Umbilical cord (tissue), 1 donor: ENCODE measurements at regions not wholly inside any gene's neighbourhood (a gene's known extent, or its start where the extent isn't known, plus 50 kb on each side); places are given as distances from the start of the nearest gene placed in this dataset.

Experiments
- DNase-seq: peaks from one replicate; pipeline ENCODE4 v3.0.0-alpha.2; 2015; ENCODE audit warnings: low spot score

DNA sequence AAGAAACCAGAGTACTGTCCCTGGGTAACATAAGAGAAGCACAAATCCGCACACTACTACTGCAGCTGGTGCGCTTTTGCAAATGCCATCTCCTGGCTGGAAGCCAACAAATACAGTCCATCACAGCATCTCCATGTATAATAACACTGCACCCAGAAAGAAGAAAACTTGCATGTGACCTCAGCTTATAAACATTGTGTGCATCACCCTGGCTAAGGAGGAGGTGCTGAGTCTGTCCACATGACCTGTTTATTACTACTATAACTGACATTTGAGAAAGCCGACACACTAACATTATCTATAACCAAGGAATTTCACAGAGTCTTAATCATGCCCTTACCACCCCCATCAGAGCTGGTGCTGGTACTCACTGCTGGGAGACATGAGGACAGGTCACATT is 516.8 kb downstream of the CFAP47 start:
- DNase-seq, result no peak

DNA sequence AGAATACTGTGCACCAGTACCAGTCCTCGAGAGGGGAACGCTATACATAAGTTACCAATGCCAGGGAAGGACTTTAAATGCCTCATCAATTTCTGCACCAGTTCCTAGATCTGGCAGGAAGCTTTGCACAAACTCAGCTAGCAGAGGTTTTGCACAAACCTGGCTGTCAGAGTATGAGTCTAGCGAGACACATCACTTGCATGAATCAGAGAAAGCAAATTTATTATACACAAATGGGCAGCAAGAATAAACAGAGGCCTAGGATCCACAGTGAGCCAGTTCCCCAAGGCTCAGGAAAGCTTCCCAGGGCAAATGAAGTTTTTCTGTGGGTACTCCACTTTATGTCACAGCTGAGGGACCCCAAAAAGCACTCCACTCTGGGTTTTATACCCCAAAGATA is 523.5 kb downstream of the CFAP47 start:
- no peak for DNase-seq

DNA sequence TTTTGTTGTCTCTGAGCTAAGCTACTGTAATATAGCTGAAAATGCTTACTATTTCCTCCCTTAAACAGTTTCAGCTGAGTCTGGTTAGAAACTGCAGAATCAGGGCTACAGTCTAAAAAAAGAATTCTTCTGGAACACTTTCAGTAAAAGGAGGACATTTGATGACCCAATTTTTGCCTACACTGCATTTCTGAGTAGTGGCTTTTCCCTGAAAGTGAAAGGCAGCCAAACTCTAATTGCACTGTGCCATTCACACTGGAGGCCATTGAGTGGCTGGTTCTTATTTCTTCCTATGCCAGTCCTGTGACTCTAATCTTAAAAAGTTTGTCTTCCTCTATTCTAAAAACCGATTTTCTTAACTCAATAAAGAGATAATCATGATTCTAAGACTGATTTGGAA is 526.0 kb downstream of the CFAP47 start:
- peak; percentile 0 for DNase-seq

DNA sequence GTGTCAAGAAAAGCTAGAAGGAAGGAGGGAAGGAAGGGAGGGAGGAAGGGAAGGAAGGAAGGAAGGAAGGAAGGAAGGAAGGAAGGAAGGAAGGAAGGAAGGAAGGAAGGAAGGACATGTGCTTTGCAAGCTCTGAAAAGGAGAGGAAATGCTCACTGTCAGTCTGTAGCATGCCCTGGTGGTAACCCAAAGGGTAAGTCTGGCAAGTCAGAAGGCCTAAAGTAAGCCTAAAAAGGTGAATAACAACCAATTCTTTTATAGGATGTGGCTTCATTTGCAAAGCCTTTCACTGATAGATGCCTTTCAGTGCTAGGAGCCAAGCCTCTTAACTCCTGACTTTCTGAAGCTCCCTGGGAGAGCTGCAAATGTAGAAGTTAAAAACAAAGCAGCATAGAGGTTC is 542.6 kb downstream of the CFAP47 start:
- no peak for DNase-seq

DNA sequence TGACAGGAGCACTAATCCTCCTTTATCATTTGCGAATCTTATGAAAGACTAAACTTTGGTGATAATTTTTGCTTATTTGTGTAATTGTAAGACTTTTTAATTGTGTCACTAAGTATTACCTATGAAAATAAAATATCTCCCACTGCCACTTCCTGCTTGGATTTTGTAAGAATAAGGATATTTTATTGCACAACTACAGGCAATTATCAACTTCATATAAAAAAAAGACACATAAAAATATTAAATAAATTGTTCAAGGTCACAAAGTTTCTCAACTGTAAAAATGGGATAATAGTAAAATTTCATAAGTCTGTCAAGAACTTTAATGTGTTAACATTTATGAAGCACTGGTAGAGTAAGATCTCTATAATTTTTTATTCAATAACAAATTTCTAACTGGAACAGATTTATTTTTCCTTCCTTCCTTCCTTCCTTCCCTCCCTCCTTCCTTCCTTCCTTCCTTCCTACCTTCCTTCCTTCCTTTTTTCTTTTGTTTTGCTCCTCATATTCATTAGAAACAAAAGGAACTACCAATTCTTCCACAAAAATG is 527.6 kb upstream of the FAM47C start:
- no peak for DNase-seq

DNA sequence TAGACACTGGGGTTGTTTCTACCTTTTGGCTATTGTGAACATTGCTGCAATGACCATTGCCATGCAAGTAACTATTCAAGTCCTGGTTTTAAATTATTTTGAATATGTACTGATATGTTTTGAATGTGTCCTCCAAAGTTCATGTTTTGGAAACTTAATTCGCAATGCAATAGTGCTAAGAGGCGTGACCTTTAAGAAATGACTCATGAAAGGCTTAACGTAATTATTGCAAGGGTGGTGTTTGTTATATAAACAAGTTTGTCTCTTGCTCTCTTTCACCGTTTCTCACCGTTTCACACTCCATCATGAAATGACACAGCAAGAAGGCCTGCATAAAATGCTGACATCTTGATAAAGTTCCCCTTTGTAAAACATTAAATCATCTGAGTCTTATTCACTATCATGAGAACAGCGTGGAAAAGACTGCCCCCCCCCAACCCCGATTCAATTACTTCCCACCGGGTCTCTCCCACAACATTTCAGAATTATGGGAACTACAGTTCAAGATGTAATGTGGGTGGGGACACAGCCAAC is 506.9 kb upstream of the FAM47C start:
- no peak for DNase-seq

DNA sequence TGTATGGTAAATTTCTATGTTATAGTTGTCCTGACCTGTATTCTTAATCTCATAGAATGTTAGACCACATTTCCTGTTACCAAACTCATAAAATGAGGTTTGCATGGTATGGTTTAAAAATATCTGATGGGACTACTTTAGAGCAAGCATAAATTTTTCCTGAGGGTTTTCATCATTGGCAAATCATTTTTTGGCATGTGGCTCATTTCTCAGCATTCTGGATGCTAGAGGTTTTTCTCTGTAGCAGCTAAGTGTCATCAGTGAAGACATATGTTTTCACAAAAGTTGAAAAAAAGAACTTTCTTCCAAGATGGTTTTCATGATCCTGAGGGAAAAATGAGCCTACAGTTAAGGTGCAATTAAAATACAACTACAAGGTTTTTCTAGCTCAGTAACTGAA is 503.5 kb upstream of the FAM47C start:
- no peak for DNase-seq

DNA sequence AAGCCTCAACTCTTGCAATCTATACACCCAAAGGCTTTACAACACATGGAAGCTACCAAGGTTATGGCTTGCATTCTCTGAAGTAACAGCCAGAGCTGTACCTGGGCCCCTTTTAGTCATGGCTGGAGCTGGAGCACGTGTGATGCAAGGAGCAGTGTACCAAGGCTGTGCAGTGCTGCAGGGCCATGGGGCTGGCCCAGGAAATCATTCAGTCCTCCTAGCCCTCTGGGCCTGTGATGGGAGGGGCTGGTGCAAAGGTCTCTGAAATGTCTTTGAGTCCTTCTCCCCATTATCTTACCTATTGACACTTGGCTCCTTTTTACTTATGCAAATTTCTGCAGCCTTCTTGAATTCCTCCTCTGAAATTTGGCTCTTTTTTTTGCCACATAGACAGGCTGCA is 500.1 kb upstream of the FAM47C start:
- no peak for DNase-seq

DNA sequence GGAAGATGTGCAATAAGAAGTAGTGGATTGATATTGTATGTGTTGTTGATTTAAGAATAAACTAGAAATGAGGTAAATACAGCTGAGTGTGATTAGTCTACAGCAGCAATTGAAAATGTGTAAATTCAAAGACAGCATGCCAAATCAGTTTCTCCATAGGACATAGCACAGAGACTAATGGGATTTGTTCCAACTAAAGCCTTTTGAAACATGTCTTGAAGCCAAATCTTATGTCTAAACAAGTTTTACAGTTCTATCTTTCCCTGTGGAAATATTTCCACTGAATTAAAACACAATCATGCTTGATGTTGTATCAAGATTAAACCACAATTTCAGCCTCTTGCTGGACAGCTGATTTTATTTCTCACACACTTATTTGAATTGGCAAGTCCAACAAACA is 497.4 kb upstream of the FAM47C start:
- DNase-seq, result no peak

DNA sequence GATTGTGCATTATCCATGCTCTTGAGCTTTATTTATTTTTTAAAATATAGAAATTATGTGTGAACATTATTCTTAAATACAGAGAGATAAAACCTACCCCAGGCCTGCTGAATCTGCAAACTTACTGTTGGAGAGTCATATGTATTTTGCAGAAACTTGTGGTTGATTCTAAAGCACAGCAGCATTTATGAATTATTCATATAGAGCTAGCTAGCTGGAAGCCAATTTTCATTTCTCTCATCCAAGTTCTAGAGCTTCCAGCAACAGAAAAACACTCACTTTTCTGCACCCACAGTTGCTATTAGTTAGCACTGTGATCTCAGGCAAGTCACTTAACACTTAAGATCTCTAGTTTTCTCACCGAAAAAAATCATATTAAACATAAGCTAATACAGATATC is 479.5 kb upstream of the FAM47C start:
- no peak for DNase-seq

DNA sequence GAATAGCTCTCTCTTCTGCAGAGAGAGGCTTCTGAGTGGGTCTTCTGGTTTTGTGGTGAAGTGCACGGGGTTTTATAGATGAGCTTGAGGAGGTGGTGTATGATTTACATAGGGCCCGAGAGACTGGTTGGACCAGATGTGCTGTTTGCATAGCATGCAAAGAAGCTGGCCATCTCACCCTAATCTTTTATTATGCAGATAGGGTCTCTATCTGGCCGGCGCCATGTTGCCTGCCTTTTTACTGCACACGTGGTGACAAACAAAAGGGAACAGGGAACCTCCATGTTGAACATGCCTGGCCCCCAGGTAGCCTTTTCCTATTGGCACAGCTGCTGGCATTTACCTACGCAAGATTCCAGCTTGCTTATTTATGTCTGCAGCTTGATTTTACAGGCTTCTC is 473.3 kb upstream of the FAM47C start:
- no peak for DNase-seq

DNA sequence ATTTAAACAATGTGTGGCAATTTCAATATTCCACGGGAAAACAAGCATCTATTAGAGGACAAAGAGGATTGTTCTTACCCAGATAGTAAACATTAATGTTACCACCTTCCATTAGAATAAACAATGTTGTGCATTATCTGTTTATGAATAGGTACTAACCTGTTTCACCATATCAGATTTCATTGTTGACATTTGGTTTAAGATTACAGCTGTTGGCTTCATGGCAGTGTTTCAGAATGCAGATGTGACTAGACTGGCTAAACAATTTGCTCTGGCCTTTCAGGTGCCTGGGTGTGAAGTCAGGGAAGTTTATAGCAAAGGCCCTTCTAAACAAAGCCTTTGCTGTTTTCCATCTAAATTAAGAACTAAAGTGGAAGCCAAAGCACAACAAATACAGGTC is 464.7 kb upstream of the FAM47C start:
- no peak for DNase-seq

DNA sequence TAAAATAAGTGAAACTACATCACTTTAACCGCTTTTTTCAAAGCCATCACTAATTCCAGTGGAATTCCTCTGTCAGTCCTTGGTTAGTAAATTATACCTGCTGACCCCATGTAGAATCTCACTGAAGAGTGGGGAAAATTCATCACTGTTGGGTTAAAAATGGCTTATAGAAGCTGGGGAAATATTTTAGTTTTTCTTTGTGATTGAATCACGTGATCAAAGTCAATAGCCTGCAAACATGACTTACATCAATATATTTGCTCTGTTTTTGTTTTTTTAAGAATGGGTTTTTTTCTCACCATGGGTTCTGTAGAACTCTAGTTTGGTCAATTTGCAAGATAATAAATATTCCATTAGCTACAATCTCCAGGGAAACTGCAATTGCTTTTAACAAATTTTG is 445.2 kb upstream of the FAM47C start:
- DNase-seq, result no peak

DNA sequence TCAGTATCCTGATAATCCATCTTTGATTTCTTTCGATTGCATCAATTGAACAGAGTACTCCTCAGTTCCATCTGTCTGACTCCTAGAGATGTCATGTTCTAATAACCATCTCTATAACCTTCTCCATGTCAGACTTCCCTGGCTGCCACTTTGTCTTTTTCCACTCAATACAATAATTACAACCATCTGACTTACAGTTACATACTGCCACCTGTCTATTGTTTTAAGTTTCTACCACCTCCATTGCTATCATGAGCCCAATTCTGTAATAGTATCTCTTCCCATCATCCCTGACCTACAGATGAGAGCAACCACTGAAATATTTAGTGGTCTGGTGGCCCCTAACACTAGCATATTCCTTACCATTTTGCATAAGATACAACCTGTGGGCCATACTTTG is 439.2 kb upstream of the FAM47C start:
- DNase-seq, result no peak

DNA sequence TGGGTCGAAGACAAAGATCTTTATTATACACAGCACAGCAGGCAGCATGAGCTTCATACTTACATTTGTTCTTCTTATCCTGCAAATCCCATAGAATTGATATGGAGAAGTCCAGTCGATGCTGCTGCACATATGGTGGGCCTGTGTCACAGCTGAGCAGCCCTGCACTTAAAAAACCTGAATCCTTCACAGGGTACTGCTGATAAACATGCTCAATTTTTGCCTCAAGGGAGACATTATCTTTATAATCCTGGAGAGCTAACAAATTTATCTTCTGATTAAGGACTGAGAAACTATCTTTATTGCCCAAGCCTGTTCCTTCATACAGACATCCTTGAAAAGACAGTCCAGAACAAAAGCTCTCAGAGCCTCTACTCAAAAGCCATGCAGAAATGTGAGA is 434.4 kb upstream of the FAM47C start:
- DNase-seq, result peak; percentile 15

DNA sequence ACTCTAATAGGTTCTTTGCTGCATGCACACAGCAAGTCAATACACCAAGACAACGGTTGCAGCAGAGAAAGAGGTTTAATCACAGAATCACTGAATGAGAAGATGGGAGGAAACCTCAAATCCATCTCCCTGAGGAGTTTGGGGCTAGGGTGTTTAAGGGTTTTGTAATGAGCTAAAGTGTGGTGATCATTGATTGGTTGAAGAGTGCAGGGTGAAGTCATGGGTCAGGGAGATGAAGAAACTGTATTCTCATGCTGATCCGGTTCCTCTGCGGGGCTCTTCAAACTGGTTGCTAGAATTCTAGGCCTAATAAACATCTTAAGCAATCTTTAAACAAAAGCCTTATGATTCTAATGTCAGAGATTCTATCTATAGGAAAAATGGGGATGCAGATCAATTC is 432.5 kb upstream of the FAM47C start:
- no peak for DNase-seq

DNA sequence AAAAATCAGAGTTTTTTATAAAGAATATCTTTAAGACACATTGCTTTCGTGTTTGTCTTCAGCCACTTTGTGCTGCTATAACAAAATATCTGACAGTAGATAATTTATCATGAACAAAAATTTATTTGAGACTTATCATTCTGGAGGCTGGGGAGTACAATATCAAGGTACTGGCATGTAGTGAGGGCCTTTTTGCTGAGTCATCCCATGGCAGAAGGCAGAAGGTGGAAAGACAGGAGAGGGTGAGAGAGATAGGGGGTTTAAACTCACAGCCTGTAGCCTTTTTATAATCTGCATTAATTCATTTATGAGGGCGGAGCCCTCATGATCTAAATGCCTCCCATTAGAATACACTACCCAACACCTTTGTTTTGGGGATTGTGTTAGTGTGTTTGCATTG is 431.2 kb upstream of the FAM47C start:
- DNase-seq, result no peak

DNA sequence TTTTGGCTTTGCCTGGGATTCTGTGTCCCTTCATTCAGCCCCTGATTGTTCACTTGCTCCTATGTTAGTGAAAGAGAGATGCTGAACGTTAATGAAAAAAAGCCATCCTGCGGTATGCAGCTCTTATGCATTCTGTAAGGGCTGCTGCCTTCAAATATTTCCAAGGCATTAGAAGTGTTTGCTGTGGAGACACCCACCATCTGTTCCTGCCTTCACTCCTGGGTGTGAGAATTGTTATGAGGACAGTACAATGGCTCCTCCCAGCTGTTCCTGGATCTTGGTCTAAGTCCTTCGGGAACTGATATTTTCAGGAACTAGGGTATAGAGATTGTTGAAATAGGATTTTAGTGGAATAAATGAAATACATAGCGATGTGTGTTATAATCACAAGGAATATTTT is 427.1 kb upstream of the FAM47C start:
- no peak for DNase-seq

DNA sequence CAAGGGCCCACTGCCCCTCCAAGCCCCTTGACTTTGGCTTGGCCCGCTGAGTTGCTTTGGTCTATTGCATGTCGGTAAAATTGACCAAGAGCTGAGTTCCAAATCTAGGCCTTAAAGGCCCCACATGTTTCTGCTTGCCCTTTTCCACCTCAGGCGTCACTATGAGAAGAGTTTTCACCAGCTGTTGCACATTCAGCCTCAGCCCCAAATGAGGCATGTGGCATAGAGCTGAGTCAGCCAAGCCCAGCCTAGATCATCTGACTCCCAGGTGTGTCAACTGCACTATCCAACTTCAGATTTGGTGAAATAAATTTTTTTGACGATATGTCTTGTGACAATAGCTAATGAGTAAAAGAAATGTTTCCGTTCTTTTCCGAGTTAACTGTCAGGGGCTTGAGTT is 424.5 kb upstream of the FAM47C start:
- DNase-seq, result no peak

DNA sequence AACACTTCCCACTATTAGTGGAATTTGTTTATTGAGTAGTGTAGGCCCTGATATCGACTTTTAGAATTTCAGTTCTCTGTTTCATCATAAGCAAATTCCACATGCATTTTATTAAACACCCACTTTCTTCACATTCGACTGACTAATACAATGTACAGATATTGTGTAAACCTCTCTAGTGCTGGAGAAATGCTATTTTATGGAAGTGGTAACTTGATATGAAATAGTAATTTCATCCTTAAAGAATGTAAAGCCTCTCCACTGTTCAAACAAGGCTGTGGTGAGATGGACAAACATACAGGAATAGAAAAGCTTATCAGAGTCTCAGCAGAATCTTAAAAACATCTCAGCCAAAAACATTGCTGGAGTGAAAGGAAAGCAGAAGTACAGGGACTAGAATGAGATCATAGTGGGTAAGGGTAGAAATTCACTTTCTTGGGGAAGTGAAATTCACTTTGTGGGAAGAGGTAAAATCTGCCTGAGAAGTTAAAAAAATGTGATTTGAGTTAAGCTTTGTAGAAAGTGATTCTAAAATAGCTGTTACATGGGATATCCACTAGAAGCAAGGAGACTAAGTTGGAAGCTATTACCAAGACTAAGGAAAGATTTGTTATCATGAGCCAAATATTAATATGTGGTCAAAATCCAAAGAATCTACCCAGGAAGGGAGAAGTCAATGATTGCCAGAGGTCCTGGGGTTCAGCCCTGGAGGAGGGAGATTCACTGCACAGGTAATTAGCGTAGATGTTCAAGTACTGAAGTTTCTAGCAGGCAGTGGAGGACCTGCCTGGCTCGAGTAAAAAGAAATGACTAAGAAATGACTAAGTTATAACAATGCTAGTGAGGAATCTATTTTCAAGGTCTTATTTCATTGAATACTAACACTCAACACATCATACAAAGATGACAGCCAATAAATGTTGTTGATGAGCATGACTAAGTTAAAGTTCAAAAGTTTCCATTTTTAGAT is 398.3 kb upstream of the FAM47C start:
- peak; percentile 0 for DNase-seq

DNA sequence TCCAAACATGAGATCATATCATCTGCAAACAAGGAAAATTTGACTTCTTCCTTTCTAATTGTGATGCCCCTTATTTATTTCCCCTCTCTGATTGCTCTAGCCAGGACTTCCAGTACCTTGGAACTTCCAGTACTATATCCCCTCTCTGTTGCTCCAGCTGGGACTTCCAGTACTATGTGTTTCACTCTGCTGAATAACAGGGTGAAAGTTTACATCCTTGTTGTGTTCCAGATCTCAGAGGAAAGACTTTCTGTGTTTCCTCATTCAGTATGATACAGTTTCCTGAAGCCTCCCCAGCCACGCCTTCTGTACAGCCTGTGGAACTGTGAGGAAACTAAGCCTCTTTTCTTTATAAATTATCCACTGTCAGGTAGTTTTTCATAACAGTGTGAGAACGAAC is 381.3 kb upstream of the FAM47C start:
- no peak for DNase-seq

DNA sequence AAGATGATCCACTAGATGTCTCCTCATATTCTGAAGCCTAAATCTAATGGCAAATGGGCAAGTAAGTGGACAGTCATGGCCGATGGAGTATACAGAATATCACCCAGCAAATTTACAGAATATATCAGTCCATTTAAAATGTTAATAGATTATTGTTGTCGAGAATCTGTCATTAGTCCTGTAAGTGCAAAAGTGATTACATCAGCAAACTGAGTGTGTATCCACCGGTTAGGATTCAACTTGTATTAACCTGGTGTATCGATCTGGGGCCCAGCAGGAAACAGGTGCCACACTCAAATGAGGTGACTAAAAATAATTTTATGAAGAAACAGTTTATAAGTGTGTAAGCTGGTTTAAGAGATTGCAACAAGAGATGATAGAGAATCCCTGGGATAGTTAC is 367.9 kb upstream of the FAM47C start:
- DNase-seq, result no peak

DNA sequence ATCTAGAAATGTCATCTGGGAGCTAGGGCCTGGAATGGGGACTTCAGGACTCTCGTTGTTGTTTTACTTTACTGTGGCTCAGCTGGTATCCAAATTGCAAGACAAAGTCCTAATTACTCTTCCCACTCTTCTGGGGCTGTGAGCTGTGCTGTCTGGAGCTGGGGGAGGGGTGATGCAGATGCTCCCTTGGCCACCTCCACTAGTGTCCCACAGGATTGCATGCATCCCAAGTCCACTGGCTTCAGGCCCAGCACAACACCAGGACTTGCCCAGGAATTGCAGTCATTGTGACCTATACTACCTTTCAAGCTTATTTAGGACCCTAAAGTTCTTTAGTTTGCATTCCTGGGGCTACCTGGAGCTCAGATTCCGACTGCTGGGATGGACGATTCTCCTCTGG is 366.1 kb upstream of the FAM47C start:
- no peak for DNase-seq
